HG02884 (cell line): ENCODE measurements at regions not wholly inside any gene's neighbourhood (a gene's known extent, or its start where the extent isn't known, plus 50 kb on each side); places are given as distances from the start of the nearest gene placed in this dataset.

Experiments used
- ATAC-seq: cut with Tn5 transposase; IDR thresholded peaks from one replicate; pipeline ENCODE4 v1.9.1; 2021; ENCODE audit warnings: mild to moderate bottlenecking, moderate library complexity; ENCODE audit not compliant: unreplicated experiment

GRCh38 chr9:115362101-115362500 lies 244.1 kb upstream of the TNC start:
- no peak for ATAC-seq

DNA sequence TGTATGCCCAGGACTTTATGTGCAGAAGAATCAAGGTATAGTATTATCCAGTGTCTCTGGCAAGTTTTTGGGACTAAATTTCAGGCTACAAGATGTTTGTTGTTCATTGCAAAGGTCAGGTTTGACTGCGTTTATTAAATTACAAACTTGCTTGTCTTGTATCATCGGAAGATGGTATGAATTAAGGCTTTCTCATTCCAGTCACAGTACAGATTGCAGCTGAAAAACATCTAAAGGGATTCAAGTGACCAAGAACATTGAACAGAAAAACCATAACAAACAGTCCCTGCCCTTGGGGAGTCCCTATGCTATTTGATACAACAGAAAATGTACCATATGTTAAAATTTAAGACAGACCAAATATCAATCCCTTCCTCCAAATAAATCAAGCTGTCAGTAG lies 244.7 kb upstream of the TNC start:
- no peak for ATAC-seq

DNA sequence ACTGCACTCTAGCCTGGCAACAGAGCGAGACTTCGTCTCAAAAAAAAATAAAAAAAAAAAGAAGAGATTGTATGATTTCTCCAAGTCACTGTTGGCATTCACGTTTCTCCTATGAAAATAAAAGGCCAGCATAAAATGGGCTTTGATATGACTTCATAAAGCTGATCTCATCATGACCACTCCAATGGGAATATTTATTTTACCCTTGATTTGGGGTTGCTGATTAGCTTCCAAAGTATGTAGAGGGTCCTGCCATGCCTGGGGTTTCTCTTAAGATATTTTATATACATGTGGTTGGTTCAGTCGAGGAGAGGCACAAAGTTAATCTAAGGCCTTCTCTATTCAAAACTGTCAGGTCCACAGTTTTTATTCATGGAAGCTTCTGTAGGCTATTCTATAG lies 247.0 kb upstream of the TNC start:
- no peak for ATAC-seq

GRCh38 chr9:115367321-115367720 lies 249.4 kb upstream of the TNC start:
- no peak for ATAC-seq

DNA sequence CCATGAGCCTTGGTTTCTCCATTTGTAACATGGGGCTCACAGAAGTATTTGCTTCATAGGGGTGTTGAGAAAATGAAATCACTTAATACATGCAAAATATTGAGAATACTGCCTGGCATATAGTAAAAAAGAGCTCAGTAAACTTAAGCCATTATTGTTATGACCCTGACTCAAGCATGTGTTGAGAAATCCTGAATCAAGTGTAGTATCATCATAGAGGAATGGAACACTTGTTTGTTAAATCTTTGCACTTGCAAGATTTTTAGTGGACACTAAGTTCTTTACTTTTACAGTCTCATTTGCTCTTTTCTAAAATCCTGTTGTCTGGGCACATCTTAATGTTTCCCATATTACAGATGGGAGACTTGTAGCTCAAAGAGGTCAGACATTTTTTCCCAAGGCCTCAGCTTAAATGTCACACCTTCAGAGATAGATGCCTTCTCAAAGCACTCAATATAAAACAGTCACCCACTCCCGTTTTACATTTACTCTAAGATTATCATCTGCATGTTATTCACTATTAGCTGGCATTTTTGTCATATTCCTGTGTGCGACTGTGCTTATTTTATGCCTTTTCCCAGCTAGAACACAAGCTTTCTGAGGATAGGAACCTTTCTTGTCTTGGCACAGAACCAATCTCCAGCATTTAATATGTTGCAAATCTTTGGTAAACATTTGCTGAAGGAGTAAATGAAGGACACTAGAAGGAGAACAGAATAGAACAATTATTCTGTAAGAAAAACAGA lies 250.0 kb upstream of the TNC start:
- no peak for ATAC-seq

GRCh38 chr9:115369322-115369957 lies 251.5 kb upstream of the TNC start:
- no peak for ATAC-seq

DNA sequence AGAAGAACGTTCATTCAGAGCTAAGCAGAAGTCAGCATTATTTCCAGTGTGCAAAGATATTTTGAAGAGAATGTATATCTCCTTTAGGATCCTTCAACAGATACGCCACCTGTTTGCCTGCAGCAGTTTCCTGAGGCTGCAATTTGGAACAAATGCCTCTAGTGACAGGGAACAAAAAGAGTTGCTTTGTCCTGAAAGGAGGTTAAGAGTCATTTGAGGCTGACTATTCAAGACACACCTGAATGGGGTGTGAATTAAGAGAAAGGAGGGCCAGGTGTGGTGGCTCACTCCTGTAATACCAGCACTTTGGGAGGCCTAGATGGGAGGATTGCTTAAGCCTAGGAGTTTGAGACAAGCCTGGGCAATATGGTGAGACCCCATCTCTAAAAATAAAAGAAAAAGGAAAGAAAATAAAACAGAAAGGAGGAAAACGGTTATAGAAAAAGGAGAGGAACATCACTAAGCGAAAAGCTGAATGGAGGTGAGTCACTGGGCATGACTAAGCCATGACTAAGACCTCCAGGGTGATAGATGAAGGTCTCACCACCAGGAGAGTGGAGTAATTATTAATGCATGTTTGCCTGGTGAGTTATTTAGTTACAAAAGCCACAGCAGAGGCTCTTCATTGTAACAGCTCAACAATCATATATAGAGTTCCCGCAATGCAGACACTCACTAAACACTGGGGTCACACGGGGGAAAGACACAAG lies 255.2 kb upstream of the TNC start:
- ATAC-seq = peak; percentile 50

- ATAC-seq = no peak
Observed at GRCh38 chr9:115373710-115374045, 255.7 kb upstream of the TNC start.

- ATAC-seq = no peak
Observed at GRCh38 chr9:115374724-115375268, 256.8 kb upstream of the TNC start.

DNA sequence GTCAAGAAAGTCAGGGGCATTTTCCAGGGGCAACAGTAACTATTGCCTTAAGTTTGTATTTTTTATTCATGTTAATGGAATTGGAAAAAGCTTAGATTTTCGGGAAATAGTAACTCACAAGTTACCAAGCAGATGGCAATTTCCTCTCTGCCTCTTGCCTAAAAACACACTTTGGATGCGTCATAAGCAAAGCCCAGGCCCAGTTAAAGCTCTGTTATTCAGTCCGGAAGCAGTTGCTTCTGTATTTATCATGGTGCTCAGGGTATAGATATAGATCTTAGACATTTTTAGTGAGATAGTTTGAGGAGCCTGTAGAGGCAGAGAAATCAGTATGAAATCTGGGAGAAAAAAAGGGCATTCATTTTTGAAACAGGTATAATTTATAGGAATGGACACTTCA lies 260.3 kb upstream of the TNC start:
- ATAC-seq = no peak

GRCh38 chr9:115378758-115379157 lies 260.8 kb upstream of the TNC start:
- ATAC-seq = no peak

DNA sequence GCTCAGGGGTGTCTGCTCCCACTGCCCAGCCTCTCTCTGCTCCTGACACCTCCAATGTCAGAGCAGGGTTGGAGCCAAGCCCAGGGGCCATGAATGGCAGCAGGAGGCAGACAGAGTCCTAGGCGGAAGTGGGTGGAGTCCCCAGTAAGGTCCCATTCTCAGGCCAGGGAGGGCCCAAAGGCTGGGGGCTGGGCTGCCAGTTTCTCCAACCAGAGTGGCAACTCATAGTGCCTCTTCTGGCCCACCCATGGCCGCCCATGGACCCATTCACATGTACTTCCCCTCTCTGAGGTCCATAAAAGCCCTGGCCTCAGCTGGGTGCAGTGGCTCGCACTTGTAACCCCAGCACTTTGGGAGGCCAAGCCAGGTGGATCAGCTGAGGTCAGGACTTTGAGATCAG lies 261.8 kb upstream of the TNC start:
- no peak for ATAC-seq

DNA sequence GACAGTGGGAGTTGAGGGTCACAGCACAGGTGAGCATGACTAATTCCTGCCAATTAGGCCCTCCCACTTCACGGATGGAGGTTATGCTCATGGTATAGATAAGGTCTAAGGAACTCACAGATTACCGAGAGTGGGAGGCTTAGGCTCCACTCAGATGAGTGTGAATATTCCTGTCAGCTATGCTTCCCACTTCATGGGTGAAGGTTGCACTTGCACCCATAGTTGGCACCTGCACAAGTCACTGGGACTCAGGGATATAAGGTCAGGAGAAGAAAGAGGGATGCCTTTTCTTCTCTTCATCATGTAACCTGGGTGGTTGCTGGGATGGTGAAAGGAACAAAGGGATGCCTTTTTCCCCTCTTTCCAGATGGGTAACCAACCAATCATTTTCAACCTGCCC lies 264.9 kb upstream of the TNC start:
- no peak for ATAC-seq

DNA sequence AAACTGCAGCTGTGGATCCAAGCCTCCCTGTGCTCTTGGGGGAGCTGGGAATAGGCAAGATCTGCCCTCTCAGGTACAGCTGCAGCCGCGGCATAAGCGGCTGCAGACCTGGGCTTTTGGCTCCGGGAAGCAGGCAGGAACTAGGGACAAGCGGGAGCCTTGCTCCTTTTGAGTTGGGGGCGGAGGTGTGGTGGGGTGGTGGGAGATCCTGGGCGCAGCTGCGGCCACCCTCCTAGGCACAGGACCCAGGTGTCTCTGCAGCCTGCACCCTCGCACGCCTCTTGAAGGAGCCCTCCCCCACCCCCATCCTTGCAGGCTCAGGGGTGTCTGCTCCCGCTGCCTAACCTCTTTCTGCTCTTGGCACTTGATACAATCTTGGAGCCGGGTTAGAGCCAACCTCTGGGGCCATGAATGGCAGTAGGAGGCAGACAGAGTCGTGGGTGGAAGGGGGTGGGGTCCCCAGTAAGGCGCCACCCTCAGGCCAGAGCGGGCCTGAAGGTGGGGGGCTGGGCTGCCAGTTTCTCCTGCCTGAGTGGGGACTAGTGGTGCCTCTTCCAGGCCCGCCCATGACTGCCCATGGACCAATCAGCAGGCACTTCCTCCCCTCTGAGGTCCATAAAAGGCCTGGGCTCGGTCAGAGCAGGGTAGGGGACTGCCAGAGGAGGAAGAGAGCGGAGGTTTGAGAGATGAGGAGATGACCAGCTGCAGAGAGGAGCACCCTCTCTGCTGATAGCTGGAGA lies 267.6 kb upstream of the TNC start:
- ATAC-seq = no peak

DNA sequence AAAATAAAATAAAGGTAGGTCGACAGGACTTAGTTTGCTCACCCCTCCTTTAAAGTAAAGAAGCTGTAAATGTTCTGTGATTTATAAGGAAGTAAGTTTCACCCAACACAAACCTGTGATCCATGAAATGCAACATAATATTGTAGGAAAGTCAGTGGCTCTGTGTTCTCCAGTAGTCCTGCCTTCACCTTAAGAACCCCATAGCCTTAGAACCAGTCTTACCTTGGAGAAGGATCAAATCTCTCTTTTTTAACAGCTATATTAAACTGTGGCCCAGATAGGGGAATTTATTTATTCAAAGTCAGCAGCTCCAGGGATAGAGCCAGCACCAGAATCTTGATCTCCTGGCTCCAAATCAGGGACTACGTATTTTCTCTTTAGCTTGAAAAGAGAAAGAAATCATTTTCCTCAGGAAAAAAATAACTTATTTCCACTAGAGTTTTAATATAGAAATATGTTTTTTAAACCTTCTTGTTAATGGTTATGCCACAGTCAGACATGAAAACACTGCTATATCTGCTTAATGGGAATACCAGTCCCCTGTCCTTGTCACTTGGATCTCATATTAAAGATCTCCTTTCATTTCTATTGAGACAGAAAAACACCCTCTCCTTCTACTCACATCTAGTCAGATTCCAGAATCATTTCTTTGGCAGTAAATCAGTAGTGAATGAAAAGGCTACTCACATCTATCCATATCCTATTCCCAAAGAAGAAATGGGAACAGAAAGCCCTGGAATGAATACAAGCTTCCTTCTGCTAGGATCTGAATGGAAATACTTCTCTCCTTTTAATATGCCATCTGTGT lies 269.2 kb upstream of the TNC start:
- no peak for ATAC-seq

- no peak for ATAC-seq
Observed at GRCh38 chr9:115391168-115391825, 273.3 kb upstream of the TNC start.

- no peak for ATAC-seq
Observed at GRCh38 chr9:115393976-115394775, 276.2 kb upstream of the TNC start.

- no peak for ATAC-seq
Observed at GRCh38 chr9:115395511-115396021, 277.6 kb upstream of the TNC start.

- ATAC-seq = no peak
Observed at GRCh38 chr9:115396071-115396529, 278.1 kb upstream of the TNC start.
